ENCODE measurements at regions not wholly inside any gene's neighbourhood (a gene's known extent, or its start where the extent isn't known, plus 50 kb on each side); places are given as distances from the start of the nearest gene placed in this dataset.

- TF ChIP-seq MYC (IDR thresholded peaks at IDR 0.05; ENCODE audit: low read depth, low read length) (no peak), MAX (IDR thresholded peaks at IDR 0.05; ENCODE audit: insufficient read depth, insufficient read length) (no peak), CTCF (IDR thresholded peaks at IDR 0.05; ENCODE audit: extremely low read depth in 1 of 2, insufficient read depth in 1 of 2, low read depth in 1 of 2, low read length in 2 of 2) (no peak), FOS (IDR thresholded peaks at IDR 0.05; ENCODE audit: borderline replicate concordance, insufficient read depth, low read length) (no peak), EZH2 (IDR thresholded peaks at IDR 0.05; ENCODE audit: borderline replicate concordance, low read depth, low read length, severe bottlenecking) (no peak), POLR2A (IDR thresholded peaks at IDR 0.05; ENCODE audit: low read depth, low read length) (no peak), JUN (IDR thresholded peaks at IDR 0.05; ENCODE audit: borderline replicate concordance, insufficient read depth, insufficient read length, low read depth) (no peak), POLR2AphosphoS5 (IDR thresholded peaks at IDR 0.05; ENCODE audit: insufficient read depth, low read depth, low read length) (no peak), GATA2 (IDR thresholded peaks at IDR 0.05; ENCODE audit: insufficient read depth, insufficient read length, low read depth, low read length) (no peak)
- no peaks in the 10 kb centered on the region for H3K27me3 ChIP-seq (ENCODE audit: control insufficient read depth in 2 of 2, insufficient read depth in 2 of 2, low read length in 2 of 2)
- no peak overlapping the region for H3K4me2 ChIP-seq (ENCODE audit: insufficient read depth, low read length)
- FAIRE-seq: no peak
- no peaks in the 10 kb centered on the region for H3K9me1 ChIP-seq (replicated peaks; ENCODE audit: control insufficient read depth, extremely low read depth, insufficient read depth, low read length)
- H3K79me2 ChIP-seq (ENCODE audit: control insufficient read depth, insufficient read depth, low read length): no peaks in the 10 kb centered on the region
- H3K4me1 ChIP-seq (ENCODE audit: control insufficient read depth, extremely low read depth, insufficient read depth, low read length): no peaks in the 10 kb centered on the region
- no peaks in the 10 kb centered on the region for H4K20me1 ChIP-seq (replicated peaks; ENCODE audit: control insufficient read depth, extremely low read depth, insufficient read depth, low read length)
- H3K4me3 ChIP-seq (replicated peaks in 1 of 3; ENCODE audit: insufficient read depth in 1 of 3, low read depth in 1 of 3, low read length in 3 of 3): no peak overlapping the region
- no peak overlapping the region for H2AFZ ChIP-seq (ENCODE audit: low read depth, low read length)
- dilution Hi-C loops (cut with MboI; ENCODE audit: extremely low pct_ligation_motif_present, low sequenced_read_pairs): no loop called here
- ChIA-PET CTCF (no interaction called here), POLR2A (no interaction called here)
- intact Hi-C loops (cut with micrococcal nuclease): loop anchor here (2.0 kb wide), 1 partner anchor 357 kb away; no protein-coding TSS in a partner anchor
- H3K9me3 ChIP-seq (replicated peaks; ENCODE audit: control insufficient read depth, insufficient read depth, low read length): no peaks in the 10 kb centered on the region
- H3K9ac ChIP-seq (replicated peaks; ENCODE audit: extremely low read depth, insufficient read depth, low read length): no peak overlapping the region
- no peak overlapping the region for H3K27ac ChIP-seq (ENCODE audit: insufficient read depth, low read depth, low read length)
- H3K36me3 ChIP-seq (ENCODE audit: control insufficient read depth in 2 of 2, extremely low read depth in 1 of 2, insufficient read depth in 2 of 2, low read length in 2 of 2): no peaks in the 10 kb centered on the region
- DNase-seq (ENCODE audit: low read depth, low spot score): no peak
- no TSS peak for BruUV-seq (replicated peaks)
Observed at GRCh38 chr3:153397794-153398193, 235.8 kb downstream of the RAP2B start.
